IPS DF 6.9 (cell line): ENCODE measurements at regions not wholly inside any gene's neighbourhood (a gene's known extent, or its start where the extent isn't known, plus 50 kb on each side); places are given as distances from the start of the nearest gene placed in this dataset.
"Not testable (repeated sequence)": the region's sequence is repeated elsewhere in the genome, so short reads cannot be mapped to it uniquely, and the experiment has no call there.

Source experiments
- DNase-seq: peaks from one replicate; pipeline ENCODE4 v3.0.0-alpha.2; 2013; ENCODE audit warnings: low read depth, low spot score
- H3K27ac ChIP-seq: one replicate; pipeline ENCODE4 v1.5.1; 2013; ENCODE audit warnings: low read length, control low read depth
- H3K27me3 ChIP-seq: 2 replicates; pipeline ENCODE4 v1.6.1; 2013; ENCODE audit warnings: mild to moderate bottlenecking, low read length; ENCODE audit not compliant: control insufficient read depth, insufficient read depth
- H3K36me3 ChIP-seq: 2 replicates; pipeline ENCODE4 v1.6.1; 2013; ENCODE audit warnings: low read length; ENCODE audit not compliant: control insufficient read depth, insufficient read depth
- H3K4me1 ChIP-seq: 2 replicates; pipeline ENCODE4 v1.6.1; 2013; ENCODE audit warnings: low read length; ENCODE audit not compliant: control insufficient read depth, insufficient read depth
- H3K4me3 ChIP-seq: 2 replicates; pipeline ENCODE4 v1.5.1; 2013; ENCODE audit warnings: mild to moderate bottlenecking, low read length
- H3K9me3 ChIP-seq: 2 replicates; pipeline ENCODE4 v1.6.1; 2013; ENCODE audit warnings: low read length, inconsistent platforms; ENCODE audit not compliant: control insufficient read depth, insufficient read depth
- WGBS: extraction: QIAGEN DNeasy Blood & Tissue Kit; methylation state at CpG from one replicate; pipeline ENCODE4 v1.1.7; 2013; ENCODE audit warnings: mixed read lengths, missing lambda C conversion rate; ENCODE audit not compliant: insufficient read length, insufficient coverage; 5-methylcytosine and 5-hydroxymethylcytosine counted together

GRCh38 chr6:166240889-166241288 is 67.3 kb downstream of the PRR18 start:
- H3K27me3 ChIP-seq = no peaks in the 10 kb centered on the region; the same call in 1 of the 2 replicates
- no peak overlapping the region for H3K27ac ChIP-seq
- no peak overlapping the region for H3K4me3 ChIP-seq
- no peaks in the 10 kb centered on the region for H3K9me3 ChIP-seq
- H3K4me1 ChIP-seq = no peaks in the 10 kb centered on the region
- no peaks in the 10 kb centered on the region for H3K36me3 ChIP-seq
- DNase-seq = no peak
- WGBS = 100% methylated on average over 1 of the region's 11 CpGs

- no peaks in the 10 kb centered on the region for H3K4me1 ChIP-seq
- H3K27me3 ChIP-seq = no peaks in the 10 kb centered on the region; the same call in 1 of the 2 replicates
- no CpG with 5 or more reads among the region's 5 CpGs for WGBS
These were observed 70.0 kb upstream of the TBXT start for GRCh38 chr6:166237617-166238016.

GRCh38 chr6:166236596-166236995 is 68.9 kb upstream of the TBXT start:
- no CpG with 5 or more reads among the region's 13 CpGs for WGBS
- Histone ChIP-seq H3K27me3 (no peaks in the 10 kb centered on the region; the same call in 1 of the 2 replicates), H3K9me3 (no peaks in the 10 kb centered on the region), H3K27ac (no peak overlapping the region), H3K4me3 (no peak overlapping the region), H3K4me1 (no peaks in the 10 kb centered on the region), H3K36me3 (no peaks in the 10 kb centered on the region)
- DNase-seq = no peak

More at GRCh38 chr6:166237617-166238016, 70.0 kb upstream of the TBXT start:
- Histone ChIP-seq H3K27ac (no peak overlapping the region), H3K9me3 (no peaks in the 10 kb centered on the region), H3K4me3 (no peak overlapping the region), H3K36me3 (no peaks in the 10 kb centered on the region)
- DNase-seq = no peak

GRCh38 chr6:166235666-166236292 is 68.1 kb upstream of the TBXT start:
- WGBS = 100% methylated on average over 3 of the region's 17 CpGs
- H3K27me3 ChIP-seq = no peaks in the 10 kb centered on the region; the same call in 1 of the 2 replicates

GRCh38 chr6:166231181-166231580 is 63.5 kb upstream of the TBXT start:
- H3K36me3 ChIP-seq, DNase-seq, H3K27ac ChIP-seq, H3K9me3 ChIP-seq, H3K4me1 ChIP-seq, H3K27me3 ChIP-seq, H3K4me3 ChIP-seq: not testable (repeated sequence)
- no CpG with 5 or more reads among the region's 2 CpGs for WGBS

More at GRCh38 chr6:166235666-166236292, 68.1 kb upstream of the TBXT start:
- Histone ChIP-seq H3K27ac (no peak overlapping the region), H3K9me3 (no peaks in the 10 kb centered on the region), H3K4me3 (no peak overlapping the region), H3K36me3 (no peaks in the 10 kb centered on the region), H3K4me1 (no peaks in the 10 kb centered on the region)
- DNase-seq = no peak

- no peak for DNase-seq
- H3K36me3 ChIP-seq = no peaks in the 10 kb centered on the region
- H3K27me3 ChIP-seq = 0 out of 2 replicates have a peak, but pooled peaks cover 1% of the 10 kb centered on the region
- no peak overlapping the region for H3K27ac ChIP-seq
- H3K4me1 ChIP-seq = peaks cover 3% of the 10 kb centered on the region; the same call in 1 of the 2 replicates
- H3K9me3 ChIP-seq = no peaks in the 10 kb centered on the region
- no CpG with 5 or more reads among the region's 16 CpGs for WGBS
- no peak overlapping the region for H3K4me3 ChIP-seq
These were observed 61.3 kb upstream of the TBXT start for GRCh38 chr6:166228839-166229528.

- 0 out of 2 replicates have a peak, but pooled peaks cover 1% of the 10 kb centered on the region for H3K27me3 ChIP-seq
- no CpG with 5 or more reads among the region's 3 CpGs for WGBS
- H3K36me3 ChIP-seq = no peaks in the 10 kb centered on the region
- no peak for DNase-seq
- peaks cover 3% of the 10 kb centered on the region; the same call in 1 of the 2 replicates for H3K4me1 ChIP-seq
- no peak overlapping the region for H3K27ac ChIP-seq
- no peak overlapping the region for H3K4me3 ChIP-seq
- no peaks in the 10 kb centered on the region for H3K9me3 ChIP-seq
These were observed 60.8 kb upstream of the TBXT start for GRCh38 chr6:166228425-166228824.

GRCh38 chr6:166223079-166223478 is 55.4 kb upstream of the TBXT start:
- Histone ChIP-seq H3K9me3 (no peaks in the 10 kb centered on the region), H3K27ac (no peak overlapping the region), H3K4me3 (no peak overlapping the region), H3K36me3 (no peaks in the 10 kb centered on the region), H3K4me1 (no peaks in the 10 kb centered on the region), H3K27me3 (no peaks in the 10 kb centered on the region)
- WGBS = no CpG with 5 or more reads among the region's 3 CpGs
- DNase-seq = no peak

GRCh38 chr6:166222631-166223030 is 55.0 kb upstream of the TBXT start:
- Histone ChIP-seq H3K36me3 (no peaks in the 10 kb centered on the region), H3K4me1 (no peaks in the 10 kb centered on the region), H3K27ac (no peak overlapping the region), H3K4me3 (no peak overlapping the region), H3K9me3 (no peaks in the 10 kb centered on the region), H3K27me3 (no peaks in the 10 kb centered on the region)
- no CpG with 5 or more reads among the region's 9 CpGs for WGBS
- DNase-seq = no peak

GRCh38 chr6:166221636-166222035 is 54.0 kb upstream of the TBXT start:
- no CpG with 5 or more reads among the region's 12 CpGs for WGBS

More at GRCh38 chr6:166221636-166222035, 54.0 kb upstream of the TBXT start:
- H3K36me3 ChIP-seq = no peaks in the 10 kb centered on the region
- H3K27ac ChIP-seq = no peak overlapping the region
- no peaks in the 10 kb centered on the region for H3K4me1 ChIP-seq
- no peaks in the 10 kb centered on the region for H3K9me3 ChIP-seq
- no peak for DNase-seq
- no peaks in the 10 kb centered on the region for H3K27me3 ChIP-seq
- no peak overlapping the region for H3K4me3 ChIP-seq
